ENCODE measurements at regions not wholly inside any gene's neighbourhood (a gene's known extent, or its start where the extent isn't known, plus 50 kb on each side); places are given as distances from the start of the nearest gene placed in this dataset.

DNA sequence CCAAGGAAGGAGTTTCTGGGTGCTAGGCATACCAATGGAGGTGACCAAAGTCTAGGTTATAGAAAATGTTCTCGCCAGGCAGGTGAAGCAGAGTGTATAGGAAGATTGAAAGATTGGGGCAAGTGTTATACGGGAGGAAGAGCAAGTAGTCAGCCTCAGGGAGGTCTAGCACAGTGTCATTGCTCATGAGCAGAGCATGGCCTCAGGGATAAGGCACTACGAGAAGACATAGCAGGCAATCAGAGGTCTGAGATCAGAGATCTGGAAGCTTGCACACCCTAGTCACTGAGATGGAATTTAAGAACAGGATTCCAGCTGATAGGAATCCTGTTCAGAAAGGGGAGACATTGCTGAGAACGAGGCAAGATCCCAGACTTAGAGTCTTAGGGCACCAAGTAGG, 350.0 kb upstream of the CASK start:
- no peak for DNase-seq
- Histone ChIP-seq H3K27me3 (no peaks in the 10 kb centered on the region), H3K27ac (no peak overlapping the region), H3K4me3 (no peak overlapping the region), H3K36me3 (replicated peaks in 1 of 2; ENCODE audit: insufficient read depth in 1 of 2, low read depth in 2 of 2) (no peaks in the 10 kb centered on the region), H3K9me3 (no peaks in the 10 kb centered on the region), H3K4me1 (no peaks in the 10 kb centered on the region)
- WGBS, 2 donors, result 83 to 93% methylated on average over 4 of the region's 4 CpGs
- ATAC-seq, result no peak
- no peak for TF ChIP-seq POLR2A (IDR thresholded peaks at IDR 0.05)
- intact Hi-C loops (cut with DNase I), result no loop called here

GRCh38 chrX:42269186-42269585, 345.8 kb upstream of the CASK start:
- no peak for DNase-seq
- H3K9me3 ChIP-seq, result no peaks in the 10 kb centered on the region
- 75 to 80% methylated on average over 2 of the region's 2 CpGs for WGBS, 2 donors
- no peak overlapping the region for H3K27ac ChIP-seq
- no peak for ATAC-seq
- H3K4me1 ChIP-seq, result no peaks in the 10 kb centered on the region
- H3K27me3 ChIP-seq, result no peaks in the 10 kb centered on the region
- intact Hi-C loops (cut with DNase I), result no loop called here
- H3K4me3 ChIP-seq, result no peak overlapping the region
- H3K36me3 ChIP-seq (replicated peaks in 1 of 2; ENCODE audit: insufficient read depth in 1 of 2, low read depth in 2 of 2), result no peaks in the 10 kb centered on the region
- TF ChIP-seq, protein P1, sequence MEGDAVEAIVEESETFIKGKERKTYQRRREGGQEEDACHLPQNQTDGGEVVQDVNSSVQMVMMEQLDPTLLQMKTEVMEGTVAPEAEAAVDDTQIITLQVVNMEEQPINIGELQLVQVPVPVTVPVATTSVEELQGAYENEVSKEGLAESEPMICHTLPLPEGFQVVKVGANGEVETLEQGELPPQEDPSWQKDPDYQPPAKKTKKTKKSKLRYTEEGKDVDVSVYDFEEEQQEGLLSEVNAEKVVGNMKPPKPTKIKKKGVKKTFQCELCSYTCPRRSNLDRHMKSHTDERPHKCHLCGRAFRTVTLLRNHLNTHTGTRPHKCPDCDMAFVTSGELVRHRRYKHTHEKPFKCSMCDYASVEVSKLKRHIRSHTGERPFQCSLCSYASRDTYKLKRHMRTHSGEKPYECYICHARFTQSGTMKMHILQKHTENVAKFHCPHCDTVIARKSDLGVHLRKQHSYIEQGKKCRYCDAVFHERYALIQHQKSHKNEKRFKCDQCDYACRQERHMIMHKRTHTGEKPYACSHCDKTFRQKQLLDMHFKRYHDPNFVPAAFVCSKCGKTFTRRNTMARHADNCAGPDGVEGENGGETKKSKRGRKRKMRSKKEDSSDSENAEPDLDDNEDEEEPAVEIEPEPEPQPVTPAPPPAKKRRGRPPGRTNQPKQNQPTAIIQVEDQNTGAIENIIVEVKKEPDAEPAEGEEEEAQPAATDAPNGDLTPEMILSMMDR (IDR thresholded peaks at IDR 0.05), result no peak
- TF ChIP-seq POLR2A (IDR thresholded peaks at IDR 0.05), result no peak

- intact Hi-C loops (cut with DNase I), result no loop called here
- H3K9me3 ChIP-seq, result no peaks in the 10 kb centered on the region
- H3K27ac ChIP-seq, result no peak overlapping the region
- TF ChIP-seq POLR2A (IDR thresholded peaks at IDR 0.05), result no peak
- TF ChIP-seq, protein P1 (IDR thresholded peaks at IDR 0.05), result no peak
- no peaks in the 10 kb centered on the region for H3K4me1 ChIP-seq
- 63 to 100% methylated on average over 1 of the region's 1 CpG for WGBS, 2 donors
- H3K4me3 ChIP-seq, result no peak overlapping the region
- no peaks in the 10 kb centered on the region for H3K36me3 ChIP-seq (replicated peaks in 1 of 2; ENCODE audit: insufficient read depth in 1 of 2, low read depth in 2 of 2)
- no peaks in the 10 kb centered on the region for H3K27me3 ChIP-seq
- no peak for ATAC-seq
- no peak for DNase-seq
Observed at GRCh38 chrX:42260854-42261253, 337.5 kb upstream of the CASK start.

- no peak for TF ChIP-seq POLR2A (IDR thresholded peaks at IDR 0.05)
- TF ChIP-seq, protein P1 (IDR thresholded peaks at IDR 0.05), result no peak
- WGBS, 2 donors, result 86 to 94% methylated on average over 4 of the region's 4 CpGs
- DNase-seq (no peak), ATAC-seq (no peak)
- Histone ChIP-seq H3K27me3 (no peaks in the 10 kb centered on the region), H3K27ac (no peak overlapping the region), H3K4me1 (no peaks in the 10 kb centered on the region), H3K36me3 (replicated peaks in 1 of 2; ENCODE audit: insufficient read depth in 1 of 2, low read depth in 2 of 2) (no peaks in the 10 kb centered on the region), H3K9me3 (no peaks in the 10 kb centered on the region), H3K4me3 (no peak overlapping the region)
- intact Hi-C loops (cut with DNase I), result no loop called here
Observed at GRCh38 chrX:42248226-42248625, 324.9 kb upstream of the CASK start.

GRCh38 chrX:42247241-42247640, 323.9 kb upstream of the CASK start:
- 41 to 80% methylated on average over 2 to 6 of the region's 6 CpGs for WGBS, 2 donors
- H3K27me3 ChIP-seq, result no peaks in the 10 kb centered on the region
- TF ChIP-seq, protein P1 (IDR thresholded peaks at IDR 0.05), result no peak
- no peak for TF ChIP-seq POLR2A (IDR thresholded peaks at IDR 0.05)
- H3K4me3 ChIP-seq, result no peak overlapping the region
- H3K36me3 ChIP-seq (replicated peaks in 1 of 2; ENCODE audit: insufficient read depth in 1 of 2, low read depth in 2 of 2), result no peaks in the 10 kb centered on the region
- DNase-seq, result no peak
- no peaks in the 10 kb centered on the region for H3K4me1 ChIP-seq
- H3K27ac ChIP-seq, result no peak overlapping the region
- intact Hi-C loops (cut with DNase I), result no loop called here
- no peak for ATAC-seq
- no peaks in the 10 kb centered on the region for H3K9me3 ChIP-seq
